ENCODE measurements at regions not wholly inside any gene's neighbourhood (a gene's known extent, or its start where the extent isn't known, plus 50 kb on each side); places are given as distances from the start of the nearest gene placed in this dataset.
"Not testable (repeated sequence)": the region's sequence is repeated elsewhere in the genome, so short reads cannot be mapped to it uniquely, and the experiment has no call there.

- DNase-seq (ENCODE audit: low read depth in 2 of 3, low spot score in 2 of 3): no peak
Observed at GRCh38 chr14:83850092-83850491, 1679.9 kb upstream of the FLRT2 start.

GRCh38 chr14:83856334-83856733 is 1673.6 kb upstream of the FLRT2 start:
- no peak for DNase-seq (ENCODE audit: low read depth in 2 of 3, low spot score in 2 of 3)

DNA sequence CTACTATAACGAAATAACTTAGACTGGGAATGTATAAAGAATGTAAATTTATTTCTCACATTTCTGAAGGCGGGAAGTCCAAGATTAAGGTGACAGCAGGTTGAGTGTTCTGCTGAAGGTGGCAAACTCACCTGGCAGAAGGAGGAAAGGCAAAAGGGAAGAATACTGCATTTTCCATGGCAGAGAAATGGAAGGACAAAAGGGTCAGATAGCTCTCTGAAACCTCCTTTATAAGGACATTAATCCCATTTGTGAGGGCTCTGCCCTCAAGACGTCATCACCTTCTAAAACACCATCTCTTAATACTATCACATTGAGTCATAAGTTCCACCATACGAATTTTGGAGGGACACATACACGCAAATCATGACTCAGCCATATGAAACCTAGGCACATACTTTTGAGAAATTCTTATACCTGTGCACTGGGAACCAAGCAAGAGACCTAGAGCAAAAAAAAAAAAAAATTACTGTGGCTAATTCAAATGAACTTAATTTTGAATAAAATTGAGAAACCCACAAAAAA is 1669.3 kb upstream of the FLRT2 start:
- no peak for DNase-seq (ENCODE audit: low read depth in 2 of 3, low spot score in 2 of 3)

DNA sequence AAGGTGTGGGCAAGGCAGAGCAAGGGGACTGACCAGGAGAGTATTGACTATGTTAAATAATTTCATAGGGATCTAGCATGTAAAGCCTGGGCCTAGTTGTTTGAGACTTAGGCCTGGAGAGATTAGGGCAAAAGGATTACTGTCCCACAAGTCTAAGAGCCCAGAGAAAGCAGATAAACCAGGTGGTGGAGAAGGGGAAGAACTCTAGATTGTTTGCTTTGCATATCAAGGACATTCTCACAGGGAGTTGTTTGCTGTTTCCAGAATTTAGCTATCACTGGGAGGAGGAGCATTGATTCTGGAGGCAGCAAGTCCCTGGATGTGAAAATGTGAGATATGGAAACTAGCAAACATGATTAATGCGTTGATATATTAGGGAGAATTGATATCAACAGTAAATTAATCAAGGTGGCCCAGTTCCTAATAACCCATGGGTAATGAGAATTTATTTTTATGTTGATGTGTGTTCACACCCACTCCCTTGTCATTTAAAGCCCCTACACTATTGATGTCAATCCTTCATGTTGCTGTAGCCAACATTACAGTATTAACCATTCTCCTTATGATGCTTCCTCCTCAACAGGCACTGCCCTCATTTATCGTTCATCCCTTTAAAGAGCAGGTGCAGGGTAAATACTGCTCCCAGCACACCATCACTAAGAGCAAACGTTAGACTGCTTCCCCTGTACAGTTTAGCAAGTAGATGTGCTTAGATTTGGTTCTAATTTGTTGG is 1666.7 kb upstream of the FLRT2 start:
- DNase-seq (ENCODE audit: low read depth in 2 of 3, low spot score in 2 of 3): no peak

- no peak for DNase-seq (ENCODE audit: low read depth in 2 of 3, low spot score in 2 of 3)
Observed at GRCh38 chr14:83864106-83864505, 1665.8 kb upstream of the FLRT2 start.

- DNase-seq (ENCODE audit: low read depth in 2 of 3, low spot score in 2 of 3): no peak
Observed at GRCh38 chr14:83867566-83868225, 1662.2 kb upstream of the FLRT2 start.

DNA sequence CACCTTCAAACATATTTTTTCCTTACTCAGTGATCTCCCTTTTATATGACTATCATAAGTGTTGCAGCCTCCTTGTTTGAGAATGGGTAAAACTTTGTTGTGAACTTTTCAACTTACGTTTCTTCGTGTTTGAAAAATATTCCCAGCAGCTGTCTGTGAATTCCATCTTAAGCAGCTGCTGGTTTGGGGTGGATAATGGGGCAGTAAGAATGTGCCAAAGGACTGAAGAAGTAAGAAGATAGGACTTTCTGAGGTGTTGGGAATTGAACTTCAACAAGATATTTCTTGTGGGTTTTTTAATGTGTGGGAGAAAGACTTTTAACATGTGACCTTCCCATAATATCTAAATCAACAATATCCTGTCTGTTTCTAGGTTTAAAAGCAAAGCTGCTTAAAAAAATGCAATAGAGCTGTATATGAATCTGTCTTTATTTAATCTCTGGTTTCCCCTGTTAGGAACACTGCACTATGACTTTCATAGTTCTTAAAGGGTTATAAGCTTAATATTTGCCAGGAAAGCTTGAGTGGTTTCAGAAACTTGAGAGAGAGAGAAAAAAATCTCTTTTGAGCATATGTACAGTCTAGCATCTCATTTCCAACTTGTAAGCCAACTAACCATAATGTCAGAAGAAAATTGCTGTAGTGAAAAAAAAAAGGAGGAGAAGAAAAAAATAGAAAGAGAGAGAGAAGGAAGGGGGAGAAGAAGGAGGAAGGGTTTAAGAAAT is 1659.2 kb upstream of the FLRT2 start:
- no peak for DNase-seq (ENCODE audit: low read depth in 2 of 3, low spot score in 2 of 3)

DNA sequence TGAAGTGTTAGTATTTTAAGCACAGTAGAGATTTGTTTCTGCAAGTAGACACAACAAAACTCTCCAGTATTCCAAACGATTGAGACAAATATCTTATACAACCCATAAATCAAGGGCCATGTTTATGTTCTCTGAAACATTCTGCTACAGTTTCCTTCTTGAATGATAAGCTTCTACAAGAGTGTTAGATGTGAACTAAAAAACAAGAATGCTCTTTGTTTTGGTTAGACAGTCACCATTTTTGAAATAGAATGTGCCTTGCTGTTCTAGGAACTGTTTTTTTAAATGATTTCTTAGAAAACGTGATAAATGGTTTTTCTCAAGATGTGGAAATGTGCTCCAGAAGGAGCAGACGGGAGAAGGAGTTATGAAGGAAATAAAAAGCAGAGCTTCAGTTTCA is 1656.3 kb upstream of the FLRT2 start:
- DNase-seq (ENCODE audit: low read depth in 2 of 3, low spot score in 2 of 3): no peak

DNA sequence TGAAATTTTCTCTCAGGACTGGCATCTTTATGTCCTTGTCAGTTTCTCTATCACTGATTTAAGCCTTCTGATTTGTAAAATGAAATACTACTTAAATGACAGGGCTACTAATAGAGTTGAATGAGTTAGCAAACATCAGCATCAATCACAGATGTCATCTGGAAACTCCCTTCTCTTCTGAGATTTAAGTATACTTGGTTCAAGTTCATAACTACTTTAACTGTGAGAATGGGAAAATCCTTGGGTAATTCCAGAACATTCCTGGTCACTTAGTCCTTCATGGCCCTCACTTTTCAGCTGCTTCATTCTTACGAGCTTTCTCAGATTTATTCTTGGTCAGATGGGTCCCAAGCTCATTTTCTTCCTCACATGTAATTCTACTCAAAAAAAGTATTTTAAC is 1655.3 kb upstream of the FLRT2 start:
- DNase-seq (ENCODE audit: low read depth in 2 of 3, low spot score in 2 of 3): no peak

- no peak for DNase-seq (ENCODE audit: low read depth in 2 of 3, low spot score in 2 of 3)
Observed at GRCh38 chr14:83883732-83884131, 1646.2 kb upstream of the FLRT2 start.

- no peak for DNase-seq (ENCODE audit: low read depth in 2 of 3, low spot score in 2 of 3)
Observed at GRCh38 chr14:83885837-83886293, 1644.1 kb upstream of the FLRT2 start.

- no peak for DNase-seq (ENCODE audit: low read depth in 2 of 3, low spot score in 2 of 3)
Observed at GRCh38 chr14:83887866-83888265, 1642.1 kb upstream of the FLRT2 start.

DNA sequence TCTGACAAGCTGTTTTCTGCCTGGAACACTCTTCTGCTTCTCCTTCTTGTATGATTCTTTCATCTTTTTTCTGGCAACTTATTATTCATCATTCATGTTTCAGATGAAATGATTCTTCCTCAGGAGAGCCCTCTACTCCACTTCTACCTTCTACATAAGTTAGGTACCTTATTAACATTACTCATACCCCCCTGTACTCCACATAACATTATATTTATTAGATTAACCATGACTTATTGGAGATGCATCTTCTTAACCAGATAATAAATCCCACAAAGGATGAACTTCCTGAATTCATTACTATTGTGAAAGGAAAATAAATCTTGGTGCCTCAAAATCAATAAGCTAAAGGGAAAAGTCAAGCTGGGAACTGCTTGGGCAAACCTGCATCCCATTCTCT is 1636.5 kb upstream of the FLRT2 start:
- no peak for DNase-seq (ENCODE audit: low read depth in 2 of 3, low spot score in 2 of 3)

- no peak for DNase-seq (ENCODE audit: low read depth in 2 of 3, low spot score in 2 of 3)
Observed at GRCh38 chr14:83894568-83894967, 1635.4 kb upstream of the FLRT2 start.

- not testable (repeated sequence) for DNase-seq (ENCODE audit: low read depth in 2 of 3, low spot score in 2 of 3)
Observed at GRCh38 chr14:83898558-83898957, 1631.4 kb upstream of the FLRT2 start.

- DNase-seq (ENCODE audit: low read depth in 2 of 3, low spot score in 2 of 3): no peak
Observed at GRCh38 chr14:83899706-83900105, 1630.2 kb upstream of the FLRT2 start.

DNA sequence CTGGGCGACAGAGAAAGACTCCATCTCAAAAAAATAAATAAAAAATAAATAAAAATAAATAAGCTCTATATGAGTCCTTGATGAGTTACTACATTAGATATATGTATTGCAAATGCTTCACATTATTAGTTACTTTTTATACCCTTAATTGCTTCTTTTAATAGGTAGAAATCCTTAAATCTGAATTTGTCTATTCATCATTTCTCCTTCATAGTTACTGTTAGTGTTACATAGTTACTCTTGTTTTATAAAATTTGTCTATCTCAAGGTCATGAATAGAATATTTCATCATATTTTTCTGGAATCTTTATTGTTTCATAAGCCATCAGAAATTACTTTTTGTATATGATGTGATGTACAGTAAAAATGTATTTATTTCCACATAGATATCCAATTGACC is 1624.8 kb upstream of the FLRT2 start:
- DNase-seq (ENCODE audit: low read depth in 2 of 3, low spot score in 2 of 3): no peak

GRCh38 chr14:83908419-83908818 is 1621.5 kb upstream of the FLRT2 start:
- DNase-seq (ENCODE audit: low read depth in 2 of 3, low spot score in 2 of 3): no peak

- DNase-seq (ENCODE audit: low read depth in 2 of 3, low spot score in 2 of 3): no peak
Observed at GRCh38 chr14:83909507-83909906, 1620.4 kb upstream of the FLRT2 start.

GRCh38 chr14:83912032-83912642 is 1617.8 kb upstream of the FLRT2 start:
- no peak for DNase-seq (ENCODE audit: low read depth in 2 of 3, low spot score in 2 of 3)

GRCh38 chr14:83913476-83913875 is 1616.5 kb upstream of the FLRT2 start:
- DNase-seq (ENCODE audit: low read depth in 2 of 3, low spot score in 2 of 3): no peak

All from activated CD8-positive, alpha-beta memory T cell treated with anti-CD3 and anti-CD28 coated beads for 48 hours (primary cell).